ENCODE measurements at regions not wholly inside any gene's neighbourhood (a gene's known extent, or its start where the extent isn't known, plus 50 kb on each side); places are given as distances from the start of the nearest gene placed in this dataset.

DNA sequence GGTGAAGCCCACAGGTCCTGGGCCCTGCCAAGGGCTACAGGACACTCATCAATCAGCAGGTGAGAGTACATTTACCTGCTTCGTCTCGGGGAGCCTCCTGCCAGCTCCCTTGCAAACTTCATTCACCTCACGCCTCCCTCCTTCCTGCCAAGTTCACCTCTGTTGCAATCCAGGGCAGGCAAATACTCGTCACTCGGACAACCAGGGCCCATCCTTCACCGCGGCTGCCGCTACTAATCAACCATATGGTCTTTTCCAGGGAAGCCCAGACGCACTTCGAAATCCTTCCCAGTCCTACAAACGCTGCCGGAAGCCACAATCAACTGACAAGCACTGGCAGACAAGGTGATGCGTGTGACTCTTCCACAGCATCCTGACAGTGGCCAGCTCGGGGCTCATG, 200.7 kb upstream of the NSMCE3 start:
- no peak for TF ChIP-seq EZH2 (IDR thresholded peaks at IDR 0.05; ENCODE audit: low read length)
- TF ChIP-seq, protein P1, sequence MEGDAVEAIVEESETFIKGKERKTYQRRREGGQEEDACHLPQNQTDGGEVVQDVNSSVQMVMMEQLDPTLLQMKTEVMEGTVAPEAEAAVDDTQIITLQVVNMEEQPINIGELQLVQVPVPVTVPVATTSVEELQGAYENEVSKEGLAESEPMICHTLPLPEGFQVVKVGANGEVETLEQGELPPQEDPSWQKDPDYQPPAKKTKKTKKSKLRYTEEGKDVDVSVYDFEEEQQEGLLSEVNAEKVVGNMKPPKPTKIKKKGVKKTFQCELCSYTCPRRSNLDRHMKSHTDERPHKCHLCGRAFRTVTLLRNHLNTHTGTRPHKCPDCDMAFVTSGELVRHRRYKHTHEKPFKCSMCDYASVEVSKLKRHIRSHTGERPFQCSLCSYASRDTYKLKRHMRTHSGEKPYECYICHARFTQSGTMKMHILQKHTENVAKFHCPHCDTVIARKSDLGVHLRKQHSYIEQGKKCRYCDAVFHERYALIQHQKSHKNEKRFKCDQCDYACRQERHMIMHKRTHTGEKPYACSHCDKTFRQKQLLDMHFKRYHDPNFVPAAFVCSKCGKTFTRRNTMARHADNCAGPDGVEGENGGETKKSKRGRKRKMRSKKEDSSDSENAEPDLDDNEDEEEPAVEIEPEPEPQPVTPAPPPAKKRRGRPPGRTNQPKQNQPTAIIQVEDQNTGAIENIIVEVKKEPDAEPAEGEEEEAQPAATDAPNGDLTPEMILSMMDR (optimal IDR thresholded peaks at IDR 0.05 in 1 of 3, IDR thresholded peaks at IDR 0.05 in 1 of 3, conservative IDR thresholded peaks at IDR 0.05 in 1 of 3; ENCODE audit: extremely low read depth in 1 of 3, insufficient read depth in 2 of 3, low read length in 3 of 3), result no peak
- dilution Hi-C loops (cut with MboI; ENCODE audit: extremely low pct_ligation_motif_present, low sequenced_read_pairs), result no loop called here
- no peaks in the 10 kb centered on the region for H3K27me3 ChIP-seq (ENCODE audit: control insufficient read depth, extremely low read depth, insufficient read depth, low read length)
- H3K4me2 ChIP-seq (ENCODE audit: control insufficient read depth, extremely low read depth, insufficient read depth, low read depth, low read length), result no peak overlapping the region
- DNase-seq (ENCODE audit: low read depth, low spot score) (no peak), FAIRE-seq (no peak)
- no peaks in the 10 kb centered on the region for H3K79me2 ChIP-seq (ENCODE audit: control insufficient read depth, insufficient read depth, low read length)
- no peaks in the 10 kb centered on the region for H3K4me1 ChIP-seq (ENCODE audit: control insufficient read depth, extremely low read depth, insufficient read depth, low read length)
- H3K4me3 ChIP-seq (ENCODE audit: control insufficient read depth in 2 of 3, extremely low read depth in 1 of 3, insufficient read depth in 2 of 3, low read depth in 1 of 3, low read length in 3 of 3), result no peak overlapping the region
- no peak overlapping the region for H3K9ac ChIP-seq (ENCODE audit: control insufficient read depth, extremely low read depth, insufficient read depth, low read length)
- H3K9me3 ChIP-seq (ENCODE audit: control insufficient read depth, low read depth, low read length), result no peaks in the 10 kb centered on the region
- no peak overlapping the region for H3K27ac ChIP-seq (ENCODE audit: control insufficient read depth, insufficient read depth, low read length)
- no peaks in the 10 kb centered on the region for H3K9me1 ChIP-seq (ENCODE audit: control insufficient read depth, extremely low read depth, insufficient read depth, low read length)
- H3K36me3 ChIP-seq (ENCODE audit: control insufficient read depth in 2 of 2, extremely low read depth in 1 of 2, insufficient read depth in 2 of 2, low read length in 2 of 2), result no peaks in the 10 kb centered on the region
- H2AFZ ChIP-seq (ENCODE audit: control insufficient read depth, low read length), result no peak overlapping the region
- no peaks in the 10 kb centered on the region for H4K20me1 ChIP-seq (ENCODE audit: control insufficient read depth, extremely low read depth, insufficient read depth, low read length)

DNA sequence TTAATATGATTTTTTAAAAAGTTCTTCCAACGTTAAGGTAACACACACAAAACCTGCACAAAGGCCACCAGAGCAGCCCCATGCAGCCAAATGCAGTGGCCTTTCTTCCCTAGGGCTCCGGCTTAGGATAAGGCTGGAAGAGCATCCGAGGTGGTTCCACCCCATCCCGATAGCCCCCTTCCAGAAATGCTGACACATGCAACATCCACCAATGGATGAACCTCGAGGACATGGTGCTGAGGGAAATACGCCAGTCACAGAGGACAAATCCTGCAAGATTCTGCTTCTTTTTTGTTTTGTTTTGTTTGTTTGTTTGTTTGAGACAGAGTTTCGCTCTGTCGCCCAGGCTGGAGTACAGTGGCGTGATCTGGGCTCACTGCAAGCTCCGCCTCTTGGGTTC, 199.3 kb upstream of the NSMCE3 start:
- no peak overlapping the region for H3K9ac ChIP-seq (ENCODE audit: control insufficient read depth, extremely low read depth, insufficient read depth, low read length)
- no peaks in the 10 kb centered on the region for H3K27me3 ChIP-seq (ENCODE audit: control insufficient read depth, extremely low read depth, insufficient read depth, low read length)
- H3K27ac ChIP-seq (ENCODE audit: control insufficient read depth, insufficient read depth, low read length), result no peak overlapping the region
- no peaks in the 10 kb centered on the region for H4K20me1 ChIP-seq (ENCODE audit: control insufficient read depth, extremely low read depth, insufficient read depth, low read length)
- no peak overlapping the region for H2AFZ ChIP-seq (ENCODE audit: control insufficient read depth, low read length)
- no peaks in the 10 kb centered on the region for H3K9me1 ChIP-seq (ENCODE audit: control insufficient read depth, extremely low read depth, insufficient read depth, low read length)
- no peak overlapping the region for H3K4me2 ChIP-seq (ENCODE audit: control insufficient read depth, extremely low read depth, insufficient read depth, low read depth, low read length)
- no peak overlapping the region for H3K4me3 ChIP-seq (ENCODE audit: control insufficient read depth in 2 of 3, extremely low read depth in 1 of 3, insufficient read depth in 2 of 3, low read depth in 1 of 3, low read length in 3 of 3)
- dilution Hi-C loops (cut with MboI; ENCODE audit: extremely low pct_ligation_motif_present, low sequenced_read_pairs), result no loop called here
- H3K79me2 ChIP-seq (ENCODE audit: control insufficient read depth, insufficient read depth, low read length), result no peaks in the 10 kb centered on the region
- H3K4me1 ChIP-seq (ENCODE audit: control insufficient read depth, extremely low read depth, insufficient read depth, low read length), result no peaks in the 10 kb centered on the region
- FAIRE-seq (no peak), DNase-seq (ENCODE audit: low read depth, low spot score) (no peak)
- no peaks in the 10 kb centered on the region for H3K36me3 ChIP-seq (ENCODE audit: control insufficient read depth in 2 of 2, extremely low read depth in 1 of 2, insufficient read depth in 2 of 2, low read length in 2 of 2)
- H3K9me3 ChIP-seq (ENCODE audit: control insufficient read depth, low read depth, low read length), result no peaks in the 10 kb centered on the region
- TF ChIP-seq, protein P1 (optimal IDR thresholded peaks at IDR 0.05 in 1 of 3, IDR thresholded peaks at IDR 0.05 in 1 of 3, conservative IDR thresholded peaks at IDR 0.05 in 1 of 3; ENCODE audit: extremely low read depth in 1 of 3, insufficient read depth in 2 of 3, low read length in 3 of 3), result no peak
- TF ChIP-seq EZH2 (IDR thresholded peaks at IDR 0.05; ENCODE audit: low read length), result no peak
